Natural killer cell treated with Interleukin-12 subunit alpha and Interleukin-12 subunit beta and Interleukin-15 and Interleukin-18, amount 100 ng/mL, for 72 hours (primary cell): ENCODE measurements at regions not wholly inside any gene's neighbourhood (a gene's known extent, or its start where the extent isn't known, plus 50 kb on each side); places are given as distances from the start of the nearest gene placed in this dataset.

Experiments
- ATAC-seq, 2 donors: fragments of 150-1000 bp; cut with Tn5 transposase in 1 of 2; sonication (Bioruptor Pico), chemical (Tn5 transposase) in 1 of 2; 2 replicates each; pipeline ENCODE4 v1.10.0; 2021
- DNase-seq: peaks from one replicate; pipeline ENCODE4 v3.0.0; 2022; ENCODE audit warnings: low spot score
- H3K27ac Mint-ChIP-seq, 2 donors: 1 replicate in 1 of 2; 2 replicates in 1 of 2; pipeline ENCODE4 v1.8.0; 2022; ENCODE audit warnings: mixed read lengths in 2 of 2, mild to moderate bottlenecking in 1 of 2, moderate library complexity in 1 of 2
- H3K27me3 Mint-ChIP-seq, 2 donors: 1 replicate in 1 of 2; 2 replicates in 1 of 2; pipeline ENCODE4 v1.8.0; 2022; ENCODE audit warnings: mixed read lengths in 2 of 2
- H3K36me3 Mint-ChIP-seq: one replicate; pipeline ENCODE4 v1.8.0; 2022; ENCODE audit warnings: mixed read lengths
- H3K4me1 Mint-ChIP-seq, 2 donors: 1 replicate in 1 of 2; 2 replicates in 1 of 2; pipeline ENCODE4 v1.8.0; 2022; ENCODE audit warnings: low read depth in 2 of 2, mixed read lengths in 2 of 2, mild to moderate bottlenecking in 1 of 2
- H3K4me3 Mint-ChIP-seq: one replicate; pipeline ENCODE4 v1.8.0; 2022; ENCODE audit warnings: mixed read lengths
- H3K9me3 Mint-ChIP-seq: 2 replicates; pipeline ENCODE4 v1.8.0; 2022; ENCODE audit warnings: mixed read lengths

GRCh38 chr4:11196927-11197522 lies 231.7 kb downstream of the HS3ST1 start:
- H3K4me3 Mint-ChIP-seq: no peak overlapping the region
- H3K9me3 Mint-ChIP-seq: no peaks in the 10 kb centered on the region
- H3K27ac Mint-ChIP-seq: no peak overlapping the region
- H3K27me3 Mint-ChIP-seq: peaks cover 4 to 9% of the 10 kb centered on the region in 2 donors
- H3K36me3 Mint-ChIP-seq: no peaks in the 10 kb centered on the region
- no peaks in the 10 kb centered on the region for H3K4me1 Mint-ChIP-seq
- DNase-seq: no peak
- no peak for ATAC-seq

GRCh38 chr4:11194431-11194830 lies 234.3 kb downstream of the HS3ST1 start:
- no peaks in the 10 kb centered on the region for H3K9me3 Mint-ChIP-seq
- H3K4me3 Mint-ChIP-seq: no peak overlapping the region
- DNase-seq (no peak), ATAC-seq (no peak)
- H3K36me3 Mint-ChIP-seq: no peaks in the 10 kb centered on the region
- peaks cover 4 to 13% of the 10 kb centered on the region in 2 donors for H3K27me3 Mint-ChIP-seq
- H3K4me1 Mint-ChIP-seq: peaks cover 5 to 7% of the 10 kb centered on the region in 2 donors
- no peak overlapping the region for H3K27ac Mint-ChIP-seq

GRCh38 chr4:11189756-11190155 lies 238.9 kb downstream of the HS3ST1 start:
- no peaks in the 10 kb centered on the region for H3K36me3 Mint-ChIP-seq
- no peaks in the 10 kb centered on the region for H3K9me3 Mint-ChIP-seq
- H3K27ac Mint-ChIP-seq: no peak overlapping the region
- no peak for DNase-seq
- H3K4me1 Mint-ChIP-seq: peaks cover 6 to 8% of the 10 kb centered on the region in 2 donors
- peaks cover 4 to 13% of the 10 kb centered on the region in 2 donors for H3K27me3 Mint-ChIP-seq
- H3K4me3 Mint-ChIP-seq: no peak overlapping the region
- ATAC-seq: no peak

- ATAC-seq (no peak), DNase-seq (no peak)
- Mint-ChIP-seq H3K4me3 (no peak overlapping the region), H3K36me3 (no peaks in the 10 kb centered on the region), H3K4me1 (no peaks in the 10 kb centered on the region), H3K9me3 (no peaks in the 10 kb centered on the region), H3K27ac (no peak overlapping the region), H3K27me3 (no peaks in the 10 kb centered on the region)
Measured at GRCh38 chr4:11183356-11183740, 245.3 kb downstream of the HS3ST1 start.

GRCh38 chr4:11182586-11183355 lies 245.9 kb downstream of the HS3ST1 start:
- no peaks in the 10 kb centered on the region for H3K4me1 Mint-ChIP-seq
- no peak overlapping the region for H3K4me3 Mint-ChIP-seq
- H3K36me3 Mint-ChIP-seq: no peaks in the 10 kb centered on the region
- no peak overlapping the region for H3K27ac Mint-ChIP-seq
- no peak for ATAC-seq
- H3K27me3 Mint-ChIP-seq: no peaks in the 10 kb centered on the region
- no peak for DNase-seq
- no peaks in the 10 kb centered on the region for H3K9me3 Mint-ChIP-seq

- H3K9me3 Mint-ChIP-seq: no peaks in the 10 kb centered on the region
- no peak overlapping the region for H3K4me3 Mint-ChIP-seq
- no peaks in the 10 kb centered on the region for H3K4me1 Mint-ChIP-seq
- no peaks in the 10 kb centered on the region for H3K36me3 Mint-ChIP-seq
- DNase-seq: no peak
- H3K27me3 Mint-ChIP-seq: no peaks in the 10 kb centered on the region
- no peak for ATAC-seq
- H3K27ac Mint-ChIP-seq: no peak overlapping the region
Measured at GRCh38 chr4:11182031-11182430, 246.7 kb downstream of the HS3ST1 start.

GRCh38 chr4:11179796-11180195 lies 248.9 kb downstream of the HS3ST1 start:
- Mint-ChIP-seq H3K4me3 (no peak overlapping the region), H3K27me3 (peaks cover 0 to 7% of the 10 kb centered on the region in 2 donors), H3K9me3 (no peaks in the 10 kb centered on the region), H3K36me3 (no peaks in the 10 kb centered on the region), H3K4me1 (no peaks in the 10 kb centered on the region), H3K27ac (no peak overlapping the region)
- DNase-seq (no peak), ATAC-seq (no peak)

GRCh38 chr4:11178433-11178832 lies 250.3 kb downstream of the HS3ST1 start:
- no peak overlapping the region for H3K27ac Mint-ChIP-seq
- H3K4me1 Mint-ChIP-seq: no peaks in the 10 kb centered on the region
- H3K36me3 Mint-ChIP-seq: no peaks in the 10 kb centered on the region
- ATAC-seq: no peak
- H3K9me3 Mint-ChIP-seq: peaks cover 4% of the 10 kb centered on the region
- no peak overlapping the region for H3K4me3 Mint-ChIP-seq
- no peak for DNase-seq
- peaks cover 3 to 7% of the 10 kb centered on the region in 2 donors for H3K27me3 Mint-ChIP-seq

GRCh38 chr4:11175374-11175773 lies 253.3 kb downstream of the HS3ST1 start:
- no peak for ATAC-seq
- peaks cover 6 to 7% of the 10 kb centered on the region in 2 donors for H3K27me3 Mint-ChIP-seq
- no peak overlapping the region for H3K27ac Mint-ChIP-seq
- no peaks in the 10 kb centered on the region for H3K36me3 Mint-ChIP-seq
- H3K9me3 Mint-ChIP-seq: peaks cover 5% of the 10 kb centered on the region
- no peaks in the 10 kb centered on the region for H3K4me1 Mint-ChIP-seq
- no peak for DNase-seq
- H3K4me3 Mint-ChIP-seq: no peak overlapping the region

GRCh38 chr4:11166606-11167005 lies 262.1 kb downstream of the HS3ST1 start:
- H3K36me3 Mint-ChIP-seq: no peaks in the 10 kb centered on the region
- ATAC-seq (no peak), DNase-seq (no peak)
- H3K4me3 Mint-ChIP-seq: no peak overlapping the region
- H3K9me3 Mint-ChIP-seq: no peaks in the 10 kb centered on the region
- no peaks in the 10 kb centered on the region for H3K4me1 Mint-ChIP-seq
- no peak overlapping the region for H3K27ac Mint-ChIP-seq
- peaks cover 0 to under 1% of the 10 kb centered on the region in 2 donors for H3K27me3 Mint-ChIP-seq

GRCh38 chr4:11166034-11166433 lies 262.7 kb downstream of the HS3ST1 start:
- Mint-ChIP-seq H3K9me3 (no peaks in the 10 kb centered on the region), H3K4me3 (no peak overlapping the region), H3K36me3 (no peaks in the 10 kb centered on the region), H3K4me1 (no peaks in the 10 kb centered on the region), H3K27ac (no peak overlapping the region), H3K27me3 (no peaks in the 10 kb centered on the region)
- ATAC-seq (no peak), DNase-seq (no peak)

GRCh38 chr4:11165052-11165451 lies 263.6 kb downstream of the HS3ST1 start:
- H3K27ac Mint-ChIP-seq: no peak overlapping the region
- no peak for ATAC-seq
- no peaks in the 10 kb centered on the region for H3K9me3 Mint-ChIP-seq
- H3K4me3 Mint-ChIP-seq: no peak overlapping the region
- H3K4me1 Mint-ChIP-seq: no peaks in the 10 kb centered on the region
- no peaks in the 10 kb centered on the region for H3K36me3 Mint-ChIP-seq
- no peak for DNase-seq
- no peaks in the 10 kb centered on the region for H3K27me3 Mint-ChIP-seq

GRCh38 chr4:11160288-11160687 lies 268.4 kb downstream of the HS3ST1 start:
- Mint-ChIP-seq H3K36me3 (no peaks in the 10 kb centered on the region), H3K4me1 (no peaks in the 10 kb centered on the region), H3K27me3 (peaks cover 0 to 2% of the 10 kb centered on the region in 2 donors), H3K4me3 (no peak overlapping the region), H3K27ac (no peak overlapping the region), H3K9me3 (no peaks in the 10 kb centered on the region)
- ATAC-seq: no peak
- DNase-seq: no peak

- no peak overlapping the region for H3K4me3 Mint-ChIP-seq
- no peaks in the 10 kb centered on the region for H3K36me3 Mint-ChIP-seq
- H3K27me3 Mint-ChIP-seq: peaks cover 0 to 2% of the 10 kb centered on the region in 2 donors
- no peak overlapping the region for H3K27ac Mint-ChIP-seq
- no peaks in the 10 kb centered on the region for H3K4me1 Mint-ChIP-seq
- H3K9me3 Mint-ChIP-seq: no peaks in the 10 kb centered on the region
- no peak for DNase-seq
- no peak for ATAC-seq
Measured at GRCh38 chr4:11158971-11159370, 269.7 kb downstream of the HS3ST1 start.
